ENCODE measurements at regions not wholly inside any gene's neighbourhood (a gene's known extent, or its start where the extent isn't known, plus 50 kb on each side); places are given as distances from the start of the nearest gene placed in this dataset.
A peak's percentile ranks its signal among the peaks of the same experiment; 100 is the strongest.

DNA sequence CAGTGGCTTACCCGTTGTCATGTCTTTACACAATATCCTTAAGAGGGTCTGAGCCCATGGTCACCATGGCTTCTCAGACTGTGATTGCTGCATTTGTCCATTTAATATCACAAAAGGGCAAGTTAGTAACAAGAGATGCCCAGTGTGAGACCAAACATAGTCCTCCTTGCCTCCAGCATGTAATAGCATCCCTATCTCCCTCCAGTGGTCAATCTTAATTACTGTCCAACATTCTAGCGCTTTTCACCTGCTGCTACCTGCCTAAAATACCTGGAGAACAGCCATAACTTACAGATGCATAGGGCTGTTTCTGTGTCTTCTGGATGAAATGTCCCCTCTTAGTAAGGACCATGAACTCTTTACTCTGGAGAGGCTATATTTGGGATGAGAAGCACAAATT lies 267.2 kb upstream of the DAB2 start:
- Histone ChIP-seq H3K79me1 (ENCODE audit: insufficient read depth, low read depth, low read length, poor library complexity, severe bottlenecking) (no peaks in the 10 kb centered on the region), H3K23ac (ENCODE audit: insufficient read length, low read depth, low read length) (no peak overlapping the region), H2AK5ac (ENCODE audit: insufficient read length, low read length) (no peak overlapping the region), H2BK12ac (ENCODE audit: insufficient read length, low read depth, low read length) (no peak overlapping the region), H3K27me3 (ENCODE audit: insufficient read depth, low read length) (no peaks in the 10 kb centered on the region), H3K9ac (ENCODE audit: extremely low read depth, insufficient read length, low read length) (no peak overlapping the region), H2BK120ac (ENCODE audit: low read depth, low read length, poor library complexity, severe bottlenecking) (no peak overlapping the region), H3K56ac (ENCODE audit: insufficient read length, low read depth, low read length) (no peak overlapping the region), H3K23me2 (ENCODE audit: insufficient read length, low read depth, low read length, poor library complexity, severe bottlenecking) (no peaks in the 10 kb centered on the region), H3K79me2 (ENCODE audit: insufficient read depth, low read length) (no peaks in the 10 kb centered on the region), H3K14ac (ENCODE audit: insufficient read depth, low read length) (no peak overlapping the region), H3K9me3 (ENCODE audit: control insufficient read depth, low read depth, low read length) (no peaks in the 10 kb centered on the region), H3K4me1 (ENCODE audit: insufficient read depth, low read length) (no peaks in the 10 kb centered on the region), H4K91ac (ENCODE audit: insufficient read length, low read depth, low read length) (no peak overlapping the region), H2BK15ac (ENCODE audit: low read depth, low read length) (no peak overlapping the region), H3K18ac (ENCODE audit: insufficient read length, low read depth, low read length) (no peak overlapping the region), H2BK20ac (ENCODE audit: low read depth, low read length, poor library complexity, severe bottlenecking) (no peak overlapping the region), H3K4ac (ENCODE audit: low read depth, low read length) (no peak overlapping the region), H4K8ac (replicated peaks; ENCODE audit: insufficient read length, low read depth, low read length) (no peak overlapping the region), H4K5ac (ENCODE audit: insufficient read length, low read depth, low read length) (no peak overlapping the region), H2AFZ (ENCODE audit: low read length) (no peak overlapping the region), H4K20me1 (ENCODE audit: control insufficient read depth, insufficient read depth, insufficient read length) (no peaks in the 10 kb centered on the region), H2BK5ac (ENCODE audit: insufficient read length, low read length) (no peak overlapping the region), H3K4me2 (ENCODE audit: insufficient read depth, insufficient read length, low read length) (no peak overlapping the region), H3K27ac (ENCODE audit: insufficient read length, low read depth, low read length) (no peak overlapping the region), H3T11ph (ENCODE audit: low read length) (no peak overlapping the region)
- Mint-ChIP-seq H3K36me3 (ENCODE audit: insufficient read depth in 1 of 3, low read depth in 3 of 3) (peaks cover 6 to 17% (median 9%) of the 10 kb centered on the region in 3 experiments; a peak in 6 of 7 replicates), H3K4me1 (no peaks in the 10 kb centered on the region), H3K9me3 (peaks cover 17 to 21% of the 10 kb centered on the region in 2 experiments), H3K27me3 (ENCODE audit: low read depth) (no peaks in the 10 kb centered on the region), H3K27ac (no peak overlapping the region; a peak in 1 of 7 replicates), H3K4me3 (no peak overlapping the region)
- no peak for DNase-seq
- no CpG with 5 or more reads among the region's 2 CpGs for WGBS (ENCODE audit: extremely low coverage, insufficient read length, low lambda C conversion rate)
- TF ChIP-seq, protein P1, sequence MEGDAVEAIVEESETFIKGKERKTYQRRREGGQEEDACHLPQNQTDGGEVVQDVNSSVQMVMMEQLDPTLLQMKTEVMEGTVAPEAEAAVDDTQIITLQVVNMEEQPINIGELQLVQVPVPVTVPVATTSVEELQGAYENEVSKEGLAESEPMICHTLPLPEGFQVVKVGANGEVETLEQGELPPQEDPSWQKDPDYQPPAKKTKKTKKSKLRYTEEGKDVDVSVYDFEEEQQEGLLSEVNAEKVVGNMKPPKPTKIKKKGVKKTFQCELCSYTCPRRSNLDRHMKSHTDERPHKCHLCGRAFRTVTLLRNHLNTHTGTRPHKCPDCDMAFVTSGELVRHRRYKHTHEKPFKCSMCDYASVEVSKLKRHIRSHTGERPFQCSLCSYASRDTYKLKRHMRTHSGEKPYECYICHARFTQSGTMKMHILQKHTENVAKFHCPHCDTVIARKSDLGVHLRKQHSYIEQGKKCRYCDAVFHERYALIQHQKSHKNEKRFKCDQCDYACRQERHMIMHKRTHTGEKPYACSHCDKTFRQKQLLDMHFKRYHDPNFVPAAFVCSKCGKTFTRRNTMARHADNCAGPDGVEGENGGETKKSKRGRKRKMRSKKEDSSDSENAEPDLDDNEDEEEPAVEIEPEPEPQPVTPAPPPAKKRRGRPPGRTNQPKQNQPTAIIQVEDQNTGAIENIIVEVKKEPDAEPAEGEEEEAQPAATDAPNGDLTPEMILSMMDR (conservative IDR thresholded peaks at IDR 0.05): peak; percentile 64

All from H9 (cell line).